GM19452 (cell line): ENCODE measurements at regions not wholly inside any gene's neighbourhood (a gene's known extent, or its start where the extent isn't known, plus 50 kb on each side); places are given as distances from the start of the nearest gene placed in this dataset.
"Not testable (repeated sequence)": the region's sequence is repeated elsewhere in the genome, so short reads cannot be mapped to it uniquely, and the experiment has no call there.

ENCODE experiments used
- ATAC-seq: cut with Tn5 transposase; IDR thresholded peaks from one replicate; pipeline ENCODE4 v1.9.1; 2021; ENCODE audit not compliant: unreplicated experiment

- no peak for ATAC-seq
Observed at GRCh38 chr13:52931539-52932431, 83.3 kb upstream of the PCDH8 start.

DNA sequence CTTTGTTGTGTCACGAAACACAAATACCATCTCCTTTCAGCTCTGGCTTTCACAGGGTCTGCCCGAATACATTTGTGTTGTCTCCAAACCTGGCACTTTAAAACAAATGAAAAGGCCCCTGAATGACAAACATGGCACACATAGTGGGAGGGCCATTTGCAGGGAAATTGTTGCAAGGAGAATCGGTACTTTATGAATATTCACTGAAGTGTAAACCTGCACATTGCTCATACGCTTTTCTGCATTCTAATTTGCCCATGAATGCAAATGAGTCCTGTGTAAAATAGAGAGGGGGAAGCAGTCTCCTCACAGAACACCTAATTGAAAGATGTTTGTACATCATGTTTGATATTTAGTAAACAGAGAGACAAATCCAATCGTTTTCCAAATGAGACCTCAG, 82.7 kb upstream of the PCDH8 start:
- ATAC-seq: no peak

GRCh38 chr13:52929846-52930245, 81.4 kb upstream of the PCDH8 start:
- no peak for ATAC-seq

DNA sequence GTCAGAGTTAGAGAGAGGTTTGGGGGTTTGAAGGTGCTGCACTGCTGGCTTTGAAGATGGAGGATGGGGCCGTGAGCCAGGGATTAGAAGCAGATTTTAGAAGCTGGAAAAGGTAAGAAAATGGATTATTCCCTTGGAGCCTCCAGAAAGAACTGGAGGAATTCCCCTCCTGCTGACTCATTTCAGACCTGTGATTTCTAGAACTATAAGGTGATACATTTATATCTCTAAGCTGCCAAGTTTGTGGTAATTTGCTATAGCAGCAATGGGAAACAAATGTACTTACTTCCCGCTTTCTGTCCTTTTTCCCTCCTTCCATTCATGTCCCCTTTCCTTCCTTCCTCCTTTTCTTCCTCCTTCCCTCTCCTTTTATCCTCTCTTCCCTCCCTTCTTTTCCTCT, 78.5 kb upstream of the PCDH8 start:
- ATAC-seq: no peak

- ATAC-seq: no peak
Observed at GRCh38 chr13:52925775-52926285, 77.4 kb upstream of the PCDH8 start.

GRCh38 chr13:52925251-52925650, 76.8 kb upstream of the PCDH8 start:
- no peak for ATAC-seq

- ATAC-seq: no peak
Observed at GRCh38 chr13:52924289-52925148, 76.1 kb upstream of the PCDH8 start.

DNA sequence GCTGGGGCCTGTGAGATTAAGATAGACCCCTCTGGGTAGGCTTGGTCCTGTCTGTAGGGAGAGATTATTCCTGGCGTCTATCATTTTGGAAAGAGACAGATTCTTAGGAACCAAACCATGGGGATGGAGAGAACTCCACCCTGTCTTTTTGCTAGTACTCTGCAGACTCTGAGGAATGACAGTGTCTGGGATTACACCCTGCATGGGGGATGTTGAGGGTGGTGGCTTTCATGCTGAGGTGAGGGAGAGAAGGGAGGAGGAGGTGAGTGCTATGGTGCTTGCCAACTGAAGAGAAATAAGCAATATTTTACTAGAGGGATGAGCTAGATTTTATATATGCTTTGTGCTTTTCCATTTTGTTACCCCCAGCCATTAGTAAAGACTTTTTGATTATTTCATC, 74.5 kb upstream of the PCDH8 start:
- ATAC-seq: no peak

GRCh38 chr13:52921194-52921593, 72.8 kb upstream of the PCDH8 start:
- peak; percentile 99 for ATAC-seq

GRCh38 chr13:52916486-52916990, 68.1 kb upstream of the PCDH8 start:
- ATAC-seq: no peak

DNA sequence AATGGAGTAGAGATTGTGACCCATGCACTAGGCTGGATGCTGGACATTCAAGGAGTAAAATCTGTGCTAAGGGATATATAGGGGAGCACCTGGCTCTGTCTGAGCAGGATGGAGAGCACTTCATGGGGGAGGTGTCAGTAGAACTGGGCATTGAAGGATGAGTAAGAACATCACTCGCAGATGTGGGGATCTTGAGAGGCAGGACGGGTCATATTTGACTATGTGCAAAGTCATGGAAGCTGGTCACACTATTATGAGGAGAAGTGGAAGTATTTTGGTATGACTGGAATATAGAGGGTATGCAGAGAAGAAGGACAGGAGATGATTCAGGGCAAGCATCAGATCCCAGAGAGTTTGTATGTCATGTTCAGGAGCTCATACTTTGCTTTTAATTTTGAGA, 62.9 kb upstream of the PCDH8 start:
- no peak for ATAC-seq

DNA sequence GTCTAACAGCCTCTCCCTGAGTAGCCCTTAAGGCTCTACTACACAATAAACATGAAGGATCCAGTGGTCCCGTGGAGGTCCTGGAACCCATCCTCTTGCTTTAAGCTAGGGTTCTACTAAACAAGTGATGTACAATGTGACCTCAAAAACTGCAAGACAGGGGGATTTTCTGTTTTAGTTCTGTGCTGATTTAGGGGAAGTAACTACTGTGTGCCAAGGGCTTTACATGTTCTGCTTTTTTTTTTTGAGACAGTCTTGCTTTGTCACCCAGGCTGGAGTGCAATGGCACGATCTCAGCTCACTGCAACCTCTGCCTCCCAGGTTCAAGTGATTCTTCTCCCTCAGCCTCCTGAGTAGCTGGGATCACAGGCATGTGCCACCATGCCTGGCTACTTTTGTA, 61.9 kb upstream of the PCDH8 start:
- ATAC-seq: not testable (repeated sequence)

DNA sequence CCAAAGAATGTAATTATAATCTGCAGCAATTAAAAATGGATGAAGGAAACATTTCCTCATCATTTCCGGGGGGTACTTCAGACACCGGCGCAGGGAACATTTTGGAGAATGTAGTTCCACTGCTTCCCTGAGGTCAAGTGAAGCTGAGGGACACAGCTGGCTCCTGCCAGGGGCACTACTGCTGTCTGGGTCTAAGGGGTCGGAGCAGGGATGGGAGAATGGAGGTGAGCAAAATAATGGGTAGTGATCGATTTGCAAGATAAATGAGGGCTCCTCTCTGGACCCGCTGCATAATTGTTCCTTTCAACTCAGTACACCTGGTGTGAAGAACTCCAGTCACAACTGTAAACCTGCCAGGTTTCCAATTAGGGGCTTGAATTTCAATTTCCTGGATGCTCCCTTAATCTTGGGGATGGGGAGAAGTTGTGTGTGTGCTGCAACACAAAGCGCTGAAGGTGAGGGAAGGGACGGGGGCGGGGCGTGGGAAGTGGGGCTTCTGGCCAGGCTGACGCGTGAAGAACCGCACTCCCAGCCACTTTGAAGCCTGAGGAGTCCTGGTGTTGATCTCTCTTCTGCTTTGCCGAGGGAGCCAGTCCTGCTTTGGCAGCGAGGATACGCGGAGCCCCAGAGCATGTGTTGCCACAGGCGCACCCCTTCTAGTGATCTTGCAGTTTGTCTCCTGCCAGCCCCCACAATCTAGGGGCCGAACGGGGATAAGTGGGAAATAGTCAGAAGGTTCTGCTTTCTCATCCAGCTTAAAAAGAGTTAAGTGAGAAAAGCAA, 57.9 kb upstream of the PCDH8 start:
- ATAC-seq: no peak

- no peak for ATAC-seq
Observed at GRCh38 chr13:52905701-52906100, 57.3 kb upstream of the PCDH8 start.

GRCh38 chr13:52903320-52903719, 54.9 kb upstream of the PCDH8 start:
- ATAC-seq: peak; percentile 96

DNA sequence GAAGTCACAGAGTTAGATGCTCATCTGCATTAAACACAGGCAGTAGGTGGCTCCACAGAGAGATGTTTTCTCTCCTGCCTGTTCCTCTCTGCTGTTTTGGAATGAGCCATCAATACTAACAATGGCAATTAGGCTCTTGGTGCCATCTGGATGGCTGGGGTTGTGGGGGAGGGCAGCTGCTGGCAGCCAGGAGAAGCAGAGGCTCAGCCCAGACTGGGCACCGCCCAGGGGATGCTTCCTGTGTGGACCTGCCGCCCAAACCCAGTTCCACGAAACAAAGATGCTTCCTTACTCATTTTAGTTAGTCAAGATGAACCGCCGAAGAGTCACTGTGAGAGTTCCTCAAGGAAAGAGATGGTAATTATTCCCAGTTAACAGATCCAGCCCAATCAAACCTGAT, 50.8 kb upstream of the PCDH8 start:
- ATAC-seq: no peak
